ENCODE measurements at regions not wholly inside any gene's neighbourhood (a gene's known extent, or its start where the extent isn't known, plus 50 kb on each side); places are given as distances from the start of the nearest gene placed in this dataset.

- Histone ChIP-seq H4K20me1 (ENCODE audit: insufficient read depth, low read length) (no peaks in the 10 kb centered on the region), H3K9ac (ENCODE audit: low read length) (no peak overlapping the region), H3K9me3 (ENCODE audit: insufficient read depth, low read depth, low read length) (no peaks in the 10 kb centered on the region), H3K27ac (ENCODE audit: low read depth, low read length) (no peak overlapping the region), H3K79me2 (ENCODE audit: insufficient read depth, low read length) (no peaks in the 10 kb centered on the region), H3K4me3 (ENCODE audit: insufficient read depth, low read depth, low read length) (no peak overlapping the region), H3K4me1 (ENCODE audit: insufficient read depth, low read length) (no peaks in the 10 kb centered on the region), H2AFZ (ENCODE audit: low read depth, low read length) (no peak overlapping the region), H3K27me3 (ENCODE audit: insufficient read depth, low read length) (no peaks in the 10 kb centered on the region), H3K36me3 (ENCODE audit: insufficient read depth, low read length) (no peaks in the 10 kb centered on the region), H3K4me2 (ENCODE audit: low read length) (no peak overlapping the region)
- Mint-ChIP-seq H3K27ac (ENCODE audit: unreplicated experiment) (no peak overlapping the region), H3K36me3 (ENCODE audit: low read depth, unreplicated experiment) (no peaks in the 10 kb centered on the region), H3K4me1 (ENCODE audit: low read depth, unreplicated experiment) (no peaks in the 10 kb centered on the region), H3K9me3 (ENCODE audit: unreplicated experiment) (peaks cover 4% of the 10 kb centered on the region), H3K4me3 (ENCODE audit: unreplicated experiment) (no peak overlapping the region), H3K27me3 (ENCODE audit: low read depth, unreplicated experiment) (no peaks in the 10 kb centered on the region)
- DNase-seq (ENCODE audit: low read depth) (no peak), FAIRE-seq (no peak)
- TF ChIP-seq EZH2 (IDR thresholded peaks at IDR 0.05; ENCODE audit: insufficient read depth, low read length) (no peak), CTCF (IDR thresholded peaks at IDR 0.05; ENCODE audit: insufficient read depth, low read depth, low read length) (no peak)
Observed at GRCh38 chr4:123606946-123607542, 210.4 kb downstream of the SPRY1 start.

- Histone ChIP-seq H4K20me1 (ENCODE audit: insufficient read depth, low read length) (no peaks in the 10 kb centered on the region), H3K9me3 (ENCODE audit: insufficient read depth, low read depth, low read length) (no peaks in the 10 kb centered on the region), H3K36me3 (ENCODE audit: insufficient read depth, low read length) (no peaks in the 10 kb centered on the region), H3K9ac (ENCODE audit: low read length) (no peak overlapping the region), H3K79me2 (ENCODE audit: insufficient read depth, low read length) (no peaks in the 10 kb centered on the region), H3K27ac (ENCODE audit: low read depth, low read length) (no peak overlapping the region), H3K4me3 (ENCODE audit: insufficient read depth, low read depth, low read length) (no peak overlapping the region), H3K27me3 (ENCODE audit: insufficient read depth, low read length) (no peaks in the 10 kb centered on the region), H3K4me1 (ENCODE audit: insufficient read depth, low read length) (no peaks in the 10 kb centered on the region), H3K4me2 (ENCODE audit: low read length) (no peak overlapping the region), H2AFZ (ENCODE audit: low read depth, low read length) (no peak overlapping the region)
- H3K27me3 Mint-ChIP-seq (ENCODE audit: low read depth, unreplicated experiment): no peaks in the 10 kb centered on the region
- H3K4me3 Mint-ChIP-seq (ENCODE audit: unreplicated experiment): no peak overlapping the region
- peaks cover 1% of the 10 kb centered on the region for H3K9me3 Mint-ChIP-seq (ENCODE audit: unreplicated experiment)
- DNase-seq (ENCODE audit: low read depth) (no peak), FAIRE-seq (no peak)
- no peaks in the 10 kb centered on the region for H3K36me3 Mint-ChIP-seq (ENCODE audit: low read depth, unreplicated experiment)
- no peak overlapping the region for H3K27ac Mint-ChIP-seq (ENCODE audit: unreplicated experiment)
- TF ChIP-seq EZH2 (IDR thresholded peaks at IDR 0.05; ENCODE audit: insufficient read depth, low read length) (no peak), CTCF (IDR thresholded peaks at IDR 0.05; ENCODE audit: insufficient read depth, low read depth, low read length) (no peak)
- H3K4me1 Mint-ChIP-seq (ENCODE audit: low read depth, unreplicated experiment): no peaks in the 10 kb centered on the region
Observed at GRCh38 chr4:123609829-123610228, 213.2 kb downstream of the SPRY1 start.

- Histone ChIP-seq H3K4me3 (ENCODE audit: insufficient read depth, low read depth, low read length) (no peak overlapping the region), H3K79me2 (ENCODE audit: insufficient read depth, low read length) (no peaks in the 10 kb centered on the region), H3K27me3 (ENCODE audit: insufficient read depth, low read length) (no peaks in the 10 kb centered on the region), H2AFZ (ENCODE audit: low read depth, low read length) (no peak overlapping the region), H3K9me3 (ENCODE audit: insufficient read depth, low read depth, low read length) (no peaks in the 10 kb centered on the region), H3K36me3 (ENCODE audit: insufficient read depth, low read length) (no peaks in the 10 kb centered on the region), H3K27ac (ENCODE audit: low read depth, low read length) (no peak overlapping the region), H3K9ac (ENCODE audit: low read length) (no peak overlapping the region), H3K4me2 (ENCODE audit: low read length) (no peak overlapping the region), H4K20me1 (ENCODE audit: insufficient read depth, low read length) (no peaks in the 10 kb centered on the region), H3K4me1 (ENCODE audit: insufficient read depth, low read length) (no peaks in the 10 kb centered on the region)
- TF ChIP-seq EZH2 (IDR thresholded peaks at IDR 0.05; ENCODE audit: insufficient read depth, low read length) (no peak), CTCF (IDR thresholded peaks at IDR 0.05; ENCODE audit: insufficient read depth, low read depth, low read length) (no peak)
- Mint-ChIP-seq H3K27ac (ENCODE audit: unreplicated experiment) (no peak overlapping the region), H3K9me3 (ENCODE audit: unreplicated experiment) (no peaks in the 10 kb centered on the region), H3K36me3 (ENCODE audit: low read depth, unreplicated experiment) (no peaks in the 10 kb centered on the region), H3K4me3 (ENCODE audit: unreplicated experiment) (no peak overlapping the region), H3K4me1 (ENCODE audit: low read depth, unreplicated experiment) (no peaks in the 10 kb centered on the region), H3K27me3 (ENCODE audit: low read depth, unreplicated experiment) (peaks cover 1% of the 10 kb centered on the region)
- DNase-seq (ENCODE audit: low read depth): no peak
- FAIRE-seq: no peak
Observed at GRCh38 chr4:123613586-123614344, 217.2 kb downstream of the SPRY1 start.
